ENCODE measurements at regions not wholly inside any gene's neighbourhood (a gene's known extent, or its start where the extent isn't known, plus 50 kb on each side); places are given as distances from the start of the nearest gene placed in this dataset.

DNA sequence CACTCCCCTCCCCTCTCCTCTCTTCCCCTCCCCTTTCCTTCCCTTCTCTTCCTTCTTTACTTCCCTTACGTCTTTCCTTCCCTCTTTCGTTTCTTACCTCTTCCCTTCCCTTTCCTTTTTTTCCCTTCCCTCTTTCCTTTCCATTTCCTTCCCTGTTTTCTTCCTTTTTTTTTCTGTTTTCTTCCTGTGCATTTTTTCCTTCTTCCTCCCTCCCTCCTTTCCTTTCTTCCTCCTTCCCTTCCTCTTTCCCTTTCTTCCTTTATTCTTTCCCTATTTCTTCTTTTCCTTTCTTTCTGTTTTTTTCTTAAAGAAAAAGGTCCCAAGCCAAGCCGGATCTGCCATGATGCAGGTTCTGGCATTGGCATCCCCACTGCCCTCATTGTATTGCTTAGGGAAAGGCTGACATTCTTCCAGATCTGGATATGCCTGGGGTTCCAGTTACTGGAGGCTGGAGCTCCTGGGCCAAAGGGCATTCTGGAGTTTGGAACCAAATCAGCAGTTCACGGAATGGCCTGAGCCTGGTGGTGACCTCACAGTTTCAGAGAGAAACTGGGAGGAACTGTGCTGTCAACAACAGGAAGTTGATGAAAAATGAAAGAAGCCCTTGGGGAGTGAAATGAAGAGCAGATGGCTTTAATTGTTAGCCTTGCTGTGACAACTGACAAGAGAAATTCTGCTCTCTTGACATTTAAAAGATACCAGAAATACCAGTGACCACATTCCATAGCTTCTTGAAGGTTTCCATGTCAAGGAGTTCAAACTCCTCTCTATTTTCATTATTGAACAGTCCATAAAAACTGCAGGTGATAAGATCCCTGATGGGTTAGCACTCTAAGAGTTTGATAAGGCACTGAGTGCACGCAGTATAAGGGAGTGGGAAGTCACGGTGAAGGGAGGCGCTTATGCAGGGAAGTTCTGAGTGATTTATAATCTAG is 622.1 kb downstream of the SPRY1 start:
- DNase-seq, result no peak

DNA sequence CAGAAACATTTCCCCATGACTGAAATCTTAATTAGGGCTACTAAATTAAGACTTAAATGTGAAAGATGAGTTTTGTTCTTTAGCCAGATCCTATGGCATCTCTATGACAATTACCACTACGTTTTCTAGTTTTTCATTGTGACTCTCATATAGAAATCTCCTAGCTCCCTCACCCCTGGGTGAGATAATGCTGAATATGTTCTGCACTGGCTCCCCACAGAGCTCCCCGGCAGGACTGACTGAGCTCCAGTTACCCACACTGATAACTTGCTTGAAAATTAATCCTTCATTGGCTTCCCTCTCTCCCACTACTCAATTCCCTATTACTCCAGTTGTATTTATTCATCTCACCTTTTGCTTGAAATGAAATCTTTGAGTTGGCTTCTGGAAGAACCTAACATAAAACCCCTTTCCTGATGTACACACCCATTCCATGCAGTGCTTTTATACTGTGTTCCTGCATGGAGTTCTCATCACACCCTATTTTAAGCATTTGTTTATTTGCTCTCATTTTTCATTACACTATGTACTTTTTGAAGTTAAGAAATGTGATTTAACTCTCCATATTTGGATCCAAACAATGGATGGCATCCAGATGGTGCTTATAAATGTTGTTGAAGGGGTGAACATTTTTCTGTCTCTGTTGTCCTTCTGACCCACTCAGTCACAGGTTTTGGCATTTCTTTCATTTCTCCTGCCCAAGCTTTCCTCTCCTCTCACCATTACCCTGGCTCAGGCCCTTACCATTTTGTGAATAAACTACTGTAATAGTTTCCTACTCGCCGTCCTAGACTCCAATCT is 623.4 kb downstream of the SPRY1 start:
- DNase-seq, result no peak

DNA sequence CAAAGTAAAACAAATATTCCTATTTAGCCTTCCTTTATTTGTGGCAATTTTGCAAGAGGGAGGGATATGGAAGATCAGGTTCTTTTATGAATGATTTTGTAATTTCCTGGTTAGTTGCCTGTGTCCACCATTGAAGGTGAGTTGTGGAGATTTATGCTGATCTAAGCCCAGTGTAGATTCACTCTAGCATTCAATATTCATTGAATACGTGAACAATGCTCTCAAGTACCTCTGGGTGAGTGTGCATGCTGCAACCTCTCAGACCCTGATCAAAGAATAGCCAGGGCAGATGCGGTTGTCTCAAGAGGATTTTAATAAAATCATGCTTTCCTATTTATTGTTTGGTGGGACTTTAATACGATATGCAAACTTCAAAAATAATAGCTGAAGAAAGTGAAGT is 628.4 kb downstream of the SPRY1 start:
- DNase-seq, result peak; percentile 20

DNA sequence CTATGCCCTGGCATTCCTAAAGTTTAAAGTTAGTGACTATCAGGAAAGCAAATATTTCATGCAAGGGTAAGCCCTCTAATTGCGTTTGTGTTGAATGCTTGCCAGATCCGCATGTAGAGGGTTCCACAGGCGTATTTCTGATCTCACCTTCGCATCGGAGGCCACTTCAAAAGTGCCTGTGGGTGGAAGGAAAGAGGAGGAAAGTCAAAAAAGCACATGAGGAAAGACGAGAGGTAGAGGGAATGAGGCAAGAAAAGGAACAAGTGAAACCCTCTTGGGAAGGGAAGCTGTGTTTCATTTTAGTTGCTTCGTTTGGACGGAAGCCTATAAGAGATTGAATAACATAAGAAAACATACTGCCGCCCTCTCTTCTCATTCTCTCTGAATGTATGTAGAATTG is 628.8 kb downstream of the SPRY1 start:
- no peak for DNase-seq

DNA sequence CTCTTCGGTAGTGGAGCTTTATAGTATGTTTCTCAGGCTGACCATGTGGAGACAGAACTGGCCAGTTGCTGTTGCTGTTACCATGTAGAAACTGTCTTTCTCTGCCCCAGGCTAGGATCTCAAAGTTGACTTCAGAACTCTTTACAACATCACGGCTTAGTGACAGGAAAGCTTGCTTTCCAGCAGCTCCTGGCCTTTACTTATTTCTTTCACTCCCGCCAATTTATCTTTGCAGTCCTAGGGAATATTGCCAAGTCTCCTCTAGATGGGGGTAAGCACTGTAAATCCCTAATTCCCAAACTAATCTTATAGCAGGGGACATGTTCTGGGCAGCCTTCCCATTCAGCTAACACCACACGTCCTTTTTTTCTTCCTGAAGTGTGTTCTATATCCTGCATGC is 631.6 kb downstream of the SPRY1 start:
- DNase-seq, result no peak

DNA sequence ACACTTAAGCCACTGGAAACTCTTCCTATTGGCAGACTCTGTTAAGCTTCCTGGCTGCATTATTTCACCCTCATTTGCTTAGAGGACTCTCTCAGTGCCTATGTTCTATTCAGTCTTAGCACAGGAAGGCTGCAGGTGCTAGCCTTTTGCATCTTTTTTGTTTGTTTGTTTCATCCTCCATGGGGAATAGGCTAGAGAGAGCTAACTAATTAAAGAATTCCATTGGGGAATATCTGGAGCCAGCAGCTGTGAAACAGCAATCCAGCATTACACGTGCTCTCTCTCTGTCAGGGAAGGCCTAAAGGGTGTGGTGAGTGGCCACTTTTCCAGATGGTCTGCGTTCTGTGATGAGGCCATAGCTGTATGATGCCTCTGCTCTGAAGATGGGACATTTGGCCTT is 633.6 kb downstream of the SPRY1 start:
- no peak for DNase-seq

DNA sequence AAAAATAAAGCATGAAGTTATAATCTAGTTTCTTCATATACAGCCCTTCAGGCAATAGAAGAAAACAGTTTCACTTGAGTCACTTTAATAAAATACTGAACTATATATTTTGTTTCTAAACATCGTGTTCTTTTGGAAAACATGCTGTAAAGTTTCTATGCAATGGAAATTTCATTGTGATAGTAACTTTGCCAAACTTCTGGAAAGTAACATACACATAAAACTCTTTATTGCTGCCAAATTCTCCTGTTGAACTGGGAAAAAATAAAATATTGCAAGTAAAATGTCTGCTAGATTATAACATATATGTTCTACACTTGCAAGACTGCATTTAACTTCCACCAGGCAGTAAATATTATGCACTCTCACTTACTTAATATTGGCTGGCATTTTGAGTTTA is 635.4 kb downstream of the SPRY1 start:
- no peak for DNase-seq

DNA sequence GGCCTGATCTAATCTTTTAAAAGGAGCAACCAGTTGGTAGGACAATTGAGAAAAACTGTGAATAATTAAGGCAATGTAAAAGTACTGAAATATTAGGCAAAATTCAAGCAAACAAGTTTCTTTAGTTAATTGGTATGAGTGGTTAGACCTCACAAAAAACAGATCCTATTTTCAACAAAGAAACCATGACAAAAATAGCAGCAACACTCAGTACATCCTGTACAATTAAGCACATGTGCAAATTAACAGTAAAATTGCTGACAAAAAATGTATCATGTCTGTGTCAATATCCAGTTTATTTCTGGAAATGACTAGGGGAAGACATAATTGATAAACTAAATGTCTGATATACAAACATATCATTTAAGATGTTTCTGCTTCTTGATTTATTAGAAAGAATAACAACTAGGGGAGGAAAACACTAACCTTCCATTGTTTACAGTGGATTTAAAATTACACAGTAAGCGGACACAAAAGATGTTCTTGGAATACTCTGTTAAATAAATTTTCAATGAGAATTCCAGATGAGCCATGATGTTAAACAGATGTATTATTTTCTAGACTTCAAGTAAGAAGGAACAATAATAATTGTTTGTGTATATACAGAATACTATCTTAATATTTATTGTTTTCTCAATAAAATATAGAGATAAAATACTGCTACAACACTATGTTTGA is 638.9 kb downstream of the SPRY1 start:
- DNase-seq, result no peak

DNA sequence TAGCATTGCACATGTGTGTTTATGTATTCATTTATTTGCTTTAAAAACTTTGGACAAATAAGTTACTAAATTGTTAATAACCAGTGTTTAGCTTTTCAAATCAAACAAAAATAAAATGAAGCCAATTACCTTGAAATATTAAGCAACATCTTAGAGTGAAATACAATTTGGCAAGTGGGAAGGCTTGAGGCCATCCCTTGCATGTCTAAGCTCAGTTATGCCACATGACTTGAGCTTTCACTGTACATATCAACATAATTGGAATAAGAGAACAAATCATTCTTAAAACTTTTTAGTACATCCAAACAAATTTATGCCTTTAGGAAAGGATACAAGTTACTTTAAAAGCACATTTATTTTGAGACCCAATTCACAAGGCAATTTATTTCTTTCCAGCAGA is 640.6 kb downstream of the SPRY1 start:
- no peak for DNase-seq

DNA sequence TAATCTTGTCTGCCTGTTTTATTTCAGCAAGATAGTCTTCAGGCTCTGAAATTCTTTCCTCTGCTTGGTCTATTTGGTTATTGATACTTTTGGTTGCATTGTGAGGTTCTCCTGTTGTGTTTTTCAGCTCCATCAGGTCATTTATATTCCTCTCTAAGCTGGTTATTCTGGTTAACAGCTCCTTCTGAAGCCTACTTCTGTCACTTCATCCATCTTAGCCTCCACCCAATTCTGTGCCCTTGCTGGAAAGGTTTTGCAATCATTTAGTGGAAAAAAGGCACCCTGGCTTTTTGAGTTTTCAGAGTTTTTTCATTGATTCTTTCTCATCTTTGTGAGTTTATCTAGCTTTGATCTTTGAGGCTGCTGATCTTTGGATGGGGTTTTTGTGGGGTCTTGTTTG is 647.7 kb downstream of the SPRY1 start:
- no peak for DNase-seq

DNA sequence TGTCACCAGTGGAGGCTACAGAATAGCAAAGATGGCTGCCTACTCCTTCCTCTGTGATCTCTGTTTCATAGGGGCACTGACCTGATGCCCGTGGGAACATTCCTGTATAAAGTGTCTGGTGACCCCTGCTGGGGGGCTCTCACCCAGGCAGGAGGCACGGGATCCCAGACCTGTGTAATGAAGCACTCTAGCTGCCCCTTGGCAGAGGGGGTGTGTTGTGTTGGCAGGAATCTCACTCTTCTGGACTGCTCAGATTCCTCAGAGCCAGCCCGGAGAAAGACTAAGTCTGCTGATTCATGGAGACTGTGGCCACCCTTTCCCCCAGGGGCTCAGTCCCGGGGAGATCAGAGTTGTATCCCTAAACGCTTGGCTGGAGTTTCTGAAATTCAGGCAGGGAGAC is 648.3 kb downstream of the SPRY1 start:
- DNase-seq, result no peak

DNA sequence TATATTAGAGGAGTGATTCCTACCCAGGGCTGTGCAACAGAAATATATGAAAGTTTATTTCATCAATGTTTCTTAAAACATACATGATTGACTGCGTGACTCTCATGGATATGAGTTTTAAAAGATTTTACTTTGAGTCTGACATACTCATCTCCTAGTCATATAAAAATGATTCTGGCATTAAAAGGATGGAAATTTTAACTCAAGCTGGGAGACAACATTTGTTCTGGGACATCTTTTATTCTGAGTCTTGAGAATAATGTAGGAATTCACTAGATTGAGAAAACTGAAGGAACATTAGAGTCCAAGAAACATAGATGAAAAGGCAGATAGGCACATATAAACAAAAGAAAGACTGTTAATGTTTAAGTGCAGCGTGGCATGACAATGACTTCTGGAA is 649.6 kb downstream of the SPRY1 start:
- no peak for DNase-seq

DNA sequence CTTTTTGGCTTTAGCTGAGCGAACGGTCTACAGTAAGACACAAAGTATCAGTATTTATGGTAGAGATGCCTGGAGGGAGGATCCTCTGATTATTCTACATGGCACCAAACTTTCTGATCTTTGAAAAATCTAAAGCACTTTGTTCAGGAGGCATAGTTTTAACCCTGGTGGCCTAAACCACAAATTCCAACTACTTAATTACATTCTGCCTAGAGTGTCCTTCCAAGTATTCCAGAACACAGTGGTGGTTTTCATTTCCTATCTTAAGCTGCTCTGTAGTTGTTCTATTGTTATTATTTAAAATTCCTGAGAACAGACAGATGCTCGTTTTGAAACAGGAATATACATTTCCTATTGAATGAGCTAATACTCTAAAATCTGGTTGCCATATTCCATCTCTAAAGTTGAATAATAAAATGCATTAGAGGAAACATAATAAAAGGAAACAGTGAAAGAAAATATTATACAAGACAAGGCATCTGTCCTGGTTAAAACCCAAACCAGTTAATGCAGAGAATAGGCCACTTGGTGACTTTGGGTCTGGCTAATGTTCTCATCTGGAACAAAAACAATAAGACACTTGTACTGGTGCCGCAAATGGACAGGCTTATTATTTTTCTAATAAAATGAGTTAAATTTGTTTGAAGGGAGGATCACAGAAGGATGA is 657.4 kb downstream of the SPRY1 start:
- no peak for DNase-seq

DNA sequence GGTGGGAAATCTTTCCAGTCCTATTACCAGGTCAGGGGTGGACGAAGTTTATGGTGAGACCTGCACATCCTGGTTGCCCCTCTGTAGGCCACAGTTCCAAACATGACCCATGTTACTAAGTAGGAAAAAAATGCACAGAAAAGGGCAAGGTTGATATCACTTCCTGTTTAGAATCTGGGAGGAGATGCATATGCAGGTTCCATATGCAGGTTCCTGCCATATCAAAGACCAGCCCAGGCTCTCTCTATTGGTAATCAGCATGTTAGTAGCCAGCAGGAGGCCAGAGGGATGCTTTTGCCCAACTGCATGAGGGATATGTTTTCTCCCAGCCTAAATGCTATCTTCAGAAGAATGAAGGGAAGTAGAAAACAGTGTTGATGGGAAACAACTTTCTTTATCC is 657.2 kb downstream of the ANKRD50 start:
- no peak for DNase-seq

DNA sequence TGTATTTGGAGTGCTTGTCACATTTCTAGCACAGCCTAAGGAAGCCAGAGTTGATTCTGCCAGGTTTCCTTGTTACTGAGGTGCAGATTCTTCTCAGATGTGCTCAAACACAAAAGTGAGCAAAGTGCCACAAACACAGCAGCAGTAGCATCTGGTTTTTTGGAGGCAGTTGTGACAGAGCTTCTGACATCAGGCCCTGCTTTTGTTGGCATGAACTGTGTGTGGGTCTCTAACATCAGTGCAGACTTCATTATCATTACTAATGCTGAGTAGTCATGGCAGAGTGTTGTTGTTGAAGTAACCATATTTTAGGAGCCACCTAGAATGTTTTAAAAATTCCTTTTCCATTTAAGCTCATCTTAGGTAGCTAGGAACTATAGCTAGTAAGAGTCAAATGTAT is 656.6 kb downstream of the ANKRD50 start:
- no peak for DNase-seq

DNA sequence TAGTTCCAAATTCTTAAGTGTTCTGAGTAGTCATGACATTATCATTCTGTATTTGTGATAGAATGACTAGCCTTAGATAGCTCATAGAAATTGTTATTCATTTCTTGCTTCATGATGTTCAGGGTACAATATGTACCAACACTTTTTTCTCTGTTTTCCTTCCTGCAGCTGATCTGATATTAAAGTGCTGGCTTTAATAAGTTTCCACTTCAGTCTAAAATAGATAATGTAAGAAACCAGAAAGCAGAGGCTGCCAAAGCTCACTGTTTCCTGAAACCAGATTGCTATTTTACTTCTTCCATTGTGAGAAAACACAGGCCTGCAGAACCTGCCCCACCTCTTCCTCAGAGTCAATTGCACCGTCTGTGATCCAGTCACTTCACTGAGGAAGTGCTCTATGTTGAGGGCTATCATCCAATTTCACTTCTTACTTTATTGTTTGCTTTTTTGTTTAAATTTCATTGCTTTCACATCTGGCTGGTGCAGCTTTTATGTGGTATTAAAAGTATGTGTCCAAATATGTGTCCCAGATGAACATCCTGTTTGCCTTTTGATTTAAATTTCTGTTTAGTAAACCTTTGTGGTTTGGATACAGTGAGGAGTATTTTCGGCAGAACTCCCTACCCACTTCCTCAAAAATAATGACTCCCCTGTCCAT is 652.1 kb downstream of the ANKRD50 start:
- no peak for DNase-seq

DNA sequence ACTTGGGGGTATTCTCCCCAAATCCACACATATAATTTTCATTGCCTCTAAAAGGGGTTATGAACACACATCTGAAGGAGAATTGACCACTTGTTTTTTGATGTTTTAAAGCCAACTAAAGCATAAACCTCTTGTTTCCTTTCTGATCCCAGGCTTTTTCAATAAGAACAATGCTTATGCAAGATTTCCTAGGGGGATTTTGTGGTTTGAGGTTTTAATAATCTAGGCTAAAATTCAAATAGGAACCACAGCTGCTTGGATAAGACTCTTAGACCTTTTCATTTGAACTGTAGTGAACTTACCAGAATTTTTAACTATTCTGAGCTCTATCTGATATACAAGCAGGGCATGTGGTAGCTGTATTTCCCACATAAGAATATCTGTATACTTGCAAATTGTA is 651.1 kb downstream of the ANKRD50 start:
- no peak for DNase-seq

DNA sequence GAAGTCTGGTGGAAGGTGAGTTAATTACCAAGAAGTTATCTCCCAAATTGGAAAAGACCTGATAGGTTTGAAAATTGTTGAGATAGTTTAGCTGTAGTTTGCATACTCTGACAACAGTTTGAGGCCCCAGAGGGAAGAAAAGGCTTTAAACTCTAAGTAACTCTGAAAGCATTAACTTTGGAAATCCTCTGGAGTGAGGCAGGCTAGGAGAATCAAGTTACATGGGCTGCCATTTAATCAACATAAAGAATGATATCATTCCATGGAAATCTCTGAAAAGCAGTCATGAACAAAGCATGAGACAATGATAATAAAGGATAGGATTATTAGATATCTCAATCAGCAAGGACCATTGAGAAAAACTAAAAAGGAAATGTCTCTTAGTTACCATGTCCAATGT is 647.1 kb downstream of the ANKRD50 start:
- DNase-seq, result no peak

DNA sequence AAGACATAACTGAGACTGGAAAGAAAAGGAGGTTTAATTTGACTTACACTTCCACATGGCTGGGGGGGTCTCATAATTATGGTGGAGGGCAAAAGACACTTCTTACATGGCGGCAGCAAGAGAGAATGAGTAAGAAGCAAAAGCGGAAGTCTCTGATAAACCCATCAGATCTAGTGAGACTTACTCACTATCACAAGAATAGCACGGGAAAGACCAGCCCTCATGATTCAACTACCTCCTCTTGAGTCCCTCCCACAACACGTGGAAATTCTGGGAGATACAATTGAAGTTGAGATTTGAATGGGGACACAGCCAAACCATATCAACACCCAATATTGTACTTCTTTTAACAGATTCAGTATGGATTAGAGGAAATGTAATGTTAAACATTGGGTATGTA is 646.6 kb downstream of the ANKRD50 start:
- no peak for DNase-seq

DNA sequence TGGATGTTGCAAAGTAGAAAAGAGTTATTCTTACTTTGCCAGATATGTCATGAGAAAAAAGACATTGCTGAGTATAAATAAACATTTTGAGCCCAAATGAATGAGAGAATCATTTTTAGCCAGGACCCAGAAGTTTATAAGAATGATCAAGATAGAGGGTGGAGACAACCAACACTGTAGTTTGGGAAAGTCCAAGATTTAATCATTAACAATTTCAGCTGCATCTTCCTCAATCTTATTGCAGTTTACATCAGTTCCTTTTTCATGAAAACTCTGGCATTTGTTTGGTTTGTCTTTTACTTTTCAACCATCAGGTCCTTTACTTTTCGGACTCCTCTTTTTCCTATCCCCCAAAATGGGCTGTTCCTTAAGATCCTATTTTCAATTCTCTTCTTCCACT is 645.9 kb downstream of the ANKRD50 start:
- no peak for DNase-seq

DNA sequence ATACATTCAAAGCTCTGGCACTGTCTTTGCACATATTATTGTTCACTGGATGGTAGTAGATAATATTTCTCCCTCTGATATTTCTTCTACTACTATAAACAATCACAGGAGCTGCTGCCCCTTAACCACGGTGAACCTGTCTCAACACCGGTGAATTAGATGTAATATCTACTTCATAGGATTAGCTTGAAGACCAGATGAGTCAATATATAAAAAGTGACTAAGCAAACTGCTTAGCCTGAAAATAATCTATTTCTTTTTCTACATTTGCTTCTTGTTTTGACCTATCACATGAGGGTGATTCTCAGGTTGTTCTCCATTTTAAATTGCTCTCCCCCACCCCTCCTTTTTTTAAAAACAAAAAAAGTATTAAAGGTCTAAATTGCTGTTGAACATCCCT is 645.5 kb downstream of the ANKRD50 start:
- no peak for DNase-seq

DNA sequence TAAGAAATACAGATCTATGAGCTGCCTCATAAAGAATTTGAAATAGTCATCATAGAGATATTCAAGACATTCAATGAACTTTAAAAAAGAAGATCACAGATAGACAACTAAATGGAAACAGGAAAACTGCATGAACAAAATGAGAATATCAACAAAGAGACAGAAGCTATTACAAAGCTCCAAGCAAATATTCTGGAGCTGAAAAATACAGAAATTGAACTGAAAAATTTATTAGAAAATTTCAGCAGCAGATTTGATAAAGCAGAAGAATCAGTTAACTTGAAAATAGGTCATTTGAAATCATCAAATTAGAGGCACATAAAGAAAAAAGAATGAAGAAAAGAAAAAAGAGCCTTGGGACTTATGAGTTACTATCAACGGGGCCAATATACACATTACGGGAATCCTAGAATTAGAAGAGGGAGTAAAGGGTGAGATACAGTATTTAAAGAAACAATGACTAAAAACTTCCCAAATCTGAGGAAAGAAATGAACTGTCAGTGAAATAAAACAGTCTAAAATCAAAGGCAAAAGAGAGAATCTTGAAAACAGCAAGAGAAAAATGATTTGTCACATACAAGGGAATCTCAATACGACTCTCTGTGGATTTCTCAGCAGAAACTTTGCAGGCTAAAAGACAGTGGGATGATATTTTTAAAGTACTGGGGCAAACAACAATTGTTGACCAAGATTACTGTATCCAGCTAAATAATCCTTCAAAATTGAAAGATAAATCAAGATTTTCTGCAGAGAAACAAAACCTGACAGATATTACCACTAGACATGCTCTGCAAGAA is 641.6 kb downstream of the ANKRD50 start:
- no peak for DNase-seq

Data from NCI-H510A treated with DMSO at 0.1 percent for 48 hours (cell line).